HG02981 (cell line): ENCODE measurements at regions not wholly inside any gene's neighbourhood (a gene's known extent, or its start where the extent isn't known, plus 50 kb on each side); places are given as distances from the start of the nearest gene placed in this dataset.

Experiments
- ATAC-seq: cut with Tn5 transposase; IDR thresholded peaks from one replicate; pipeline ENCODE4 v1.9.1; 2021; ENCODE audit warnings: mild to moderate bottlenecking, moderate library complexity; ENCODE audit not compliant: unreplicated experiment

GRCh38 chr2:177340158-177340557, 52.4 kb upstream of the AGPS start:
- ATAC-seq: no peak

GRCh38 chr2:177342736-177343135, 49.8 kb upstream of the AGPS start:
- ATAC-seq: no peak
